AG04449 (cell line): ENCODE measurements at regions not wholly inside any gene's neighbourhood (a gene's known extent, or its start where the extent isn't known, plus 50 kb on each side); places are given as distances from the start of the nearest gene placed in this dataset.

ENCODE experiments used
- CTCF ChIA-PET: fragments of 350-600 bp; formaldehyde crosslinking; extraction: SDS; loops from one replicate; lab custom pipeline; 2021; ENCODE audit warnings: antibody characterized with exemption; lab: Yijun Ruan, JAX
- POLR2A ChIA-PET: fragments of 400-600, 350-600 bp; formaldehyde crosslinking; extraction: SDS; loops from one replicate; lab custom pipeline; 2020; ENCODE audit warnings: antibody characterized with exemption, inconsistent platforms; lab: Yijun Ruan, JAX
- DNase-seq: peaks from one replicate; pipeline ENCODE4 v3.0.0-alpha.2; 2010; ENCODE audit warnings: low read depth, low spot score
- H3K4me3 ChIP-seq: 2 replicates; pipeline ENCODE4 v1.5.1; 2011; ENCODE audit warnings: low read depth, mild to moderate bottlenecking, control low read depth, low read length
- TF ChIP-seq, protein P1 (sequence below): IDR thresholded peaks from one replicate; pipeline ENCODE4 v1.5.1; 2011; ENCODE audit warnings: mild to moderate bottlenecking, moderate library complexity, low read length, control low read depth, inconsistent platforms; ENCODE audit not compliant: insufficient read depth; ENCODE audit errors: missing control alignments

DNA sequence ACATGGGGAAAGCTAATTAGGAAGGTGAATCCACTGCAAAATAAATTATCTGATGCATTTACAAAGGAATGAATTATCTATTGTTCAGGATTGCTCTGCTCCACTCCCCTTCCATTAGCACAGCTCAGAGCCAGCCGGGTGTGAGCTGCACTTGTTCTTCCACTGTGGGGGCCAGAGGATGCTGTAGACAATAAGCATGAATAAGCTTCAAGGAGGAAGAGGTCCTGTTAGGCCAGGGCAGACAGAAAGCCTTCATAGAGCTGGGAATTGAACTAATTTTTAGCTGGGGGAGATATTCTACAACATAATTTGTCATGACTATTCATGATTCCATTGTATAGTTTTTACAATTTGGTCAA, 137.6 kb upstream of the MAX start:
- no peak overlapping the region for H3K4me3 ChIP-seq
- POLR2A ChIA-PET, result interaction anchor here (0.6 to 1.4 kb wide), 2 partner anchors 64 to 172 kb away, joined by 3 to 10 read pairs; no protein-coding TSS in a partner anchor
- CTCF ChIA-PET, result interaction anchor here (0.8 kb wide), 1 partner anchor 17 kb away, joined by 3 read pairs; no protein-coding TSS in a partner anchor
- DNase-seq, result no peak
- TF ChIP-seq, protein P1, sequence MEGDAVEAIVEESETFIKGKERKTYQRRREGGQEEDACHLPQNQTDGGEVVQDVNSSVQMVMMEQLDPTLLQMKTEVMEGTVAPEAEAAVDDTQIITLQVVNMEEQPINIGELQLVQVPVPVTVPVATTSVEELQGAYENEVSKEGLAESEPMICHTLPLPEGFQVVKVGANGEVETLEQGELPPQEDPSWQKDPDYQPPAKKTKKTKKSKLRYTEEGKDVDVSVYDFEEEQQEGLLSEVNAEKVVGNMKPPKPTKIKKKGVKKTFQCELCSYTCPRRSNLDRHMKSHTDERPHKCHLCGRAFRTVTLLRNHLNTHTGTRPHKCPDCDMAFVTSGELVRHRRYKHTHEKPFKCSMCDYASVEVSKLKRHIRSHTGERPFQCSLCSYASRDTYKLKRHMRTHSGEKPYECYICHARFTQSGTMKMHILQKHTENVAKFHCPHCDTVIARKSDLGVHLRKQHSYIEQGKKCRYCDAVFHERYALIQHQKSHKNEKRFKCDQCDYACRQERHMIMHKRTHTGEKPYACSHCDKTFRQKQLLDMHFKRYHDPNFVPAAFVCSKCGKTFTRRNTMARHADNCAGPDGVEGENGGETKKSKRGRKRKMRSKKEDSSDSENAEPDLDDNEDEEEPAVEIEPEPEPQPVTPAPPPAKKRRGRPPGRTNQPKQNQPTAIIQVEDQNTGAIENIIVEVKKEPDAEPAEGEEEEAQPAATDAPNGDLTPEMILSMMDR, result no peak

DNA sequence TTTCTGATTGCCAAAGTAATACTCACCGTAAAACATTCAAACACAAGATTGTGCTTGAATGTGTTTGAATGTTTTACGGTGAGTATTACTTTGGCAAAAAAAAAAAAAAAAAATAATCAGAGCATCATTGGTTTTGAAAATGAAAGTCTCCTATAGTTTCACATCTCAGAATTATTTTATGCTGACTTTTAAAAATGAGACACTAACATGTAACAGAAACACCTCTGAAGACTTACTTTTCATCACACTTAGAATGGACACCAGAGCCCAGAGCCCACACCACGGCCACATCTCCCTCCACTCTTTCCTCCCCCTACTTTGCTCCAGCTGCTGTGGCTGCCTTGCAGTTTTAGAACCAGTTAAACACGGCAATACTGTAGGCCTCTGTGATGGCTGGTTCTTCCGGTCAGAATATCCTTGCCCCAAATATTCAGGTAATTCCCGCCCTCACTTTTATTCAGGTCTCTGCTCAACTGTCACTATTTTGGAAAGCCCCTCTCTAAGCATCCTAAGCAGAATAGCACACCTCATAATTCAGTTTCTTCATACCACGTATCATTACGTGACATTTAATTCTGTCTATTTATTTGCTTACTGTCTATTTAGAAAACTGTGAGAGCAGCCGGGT, 138.9 kb upstream of the MAX start:
- POLR2A ChIA-PET, result no interaction called here
- CTCF ChIA-PET, result no interaction called here
- no peak overlapping the region for H3K4me3 ChIP-seq
- TF ChIP-seq, protein P1, result no peak
- no peak for DNase-seq

GRCh38 chr14:65242732-65243134, 140.4 kb upstream of the MAX start:
- DNase-seq, result no peak
- POLR2A ChIA-PET, result no interaction called here
- TF ChIP-seq, protein P1, result no peak
- CTCF ChIA-PET, result no interaction called here
- H3K4me3 ChIP-seq, result no peak overlapping the region

DNA sequence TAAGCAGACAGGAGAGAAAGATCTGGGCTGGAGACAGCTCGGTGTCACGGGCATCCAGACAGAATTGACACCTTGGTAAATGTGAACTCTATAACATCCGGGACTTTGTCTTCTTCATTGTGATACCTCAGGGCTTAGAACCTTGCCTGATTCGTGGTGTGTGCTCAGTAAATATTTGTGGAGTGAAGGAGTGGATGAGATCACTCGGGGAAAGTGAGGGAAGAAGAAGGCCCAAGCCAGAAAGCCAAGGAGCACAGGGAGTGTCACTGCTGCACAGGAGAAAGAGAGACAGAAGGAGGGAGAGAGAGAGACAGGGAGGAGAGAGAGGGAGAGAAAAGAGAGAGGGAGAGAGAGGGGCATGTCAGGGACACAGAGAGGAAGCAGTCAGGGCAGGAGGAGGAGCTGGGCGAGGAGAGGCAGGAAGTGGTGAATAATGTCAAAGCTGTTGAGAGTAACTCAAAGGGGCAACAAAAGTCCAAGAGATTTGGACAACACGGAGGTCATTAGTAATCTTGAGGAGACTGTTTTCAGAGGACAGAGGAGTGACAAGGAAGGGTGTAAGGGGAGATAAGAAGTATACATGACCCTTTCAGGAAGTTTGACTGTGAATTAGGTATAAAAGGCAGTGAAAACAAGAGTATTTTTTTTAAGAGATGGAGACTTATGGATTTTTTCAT, 141.6 kb upstream of the MAX start:
- TF ChIP-seq, protein P1, result no peak
- DNase-seq, result no peak
- POLR2A ChIA-PET, result no interaction called here
- H3K4me3 ChIP-seq, result no peak overlapping the region
- CTCF ChIA-PET, result no interaction called here

DNA sequence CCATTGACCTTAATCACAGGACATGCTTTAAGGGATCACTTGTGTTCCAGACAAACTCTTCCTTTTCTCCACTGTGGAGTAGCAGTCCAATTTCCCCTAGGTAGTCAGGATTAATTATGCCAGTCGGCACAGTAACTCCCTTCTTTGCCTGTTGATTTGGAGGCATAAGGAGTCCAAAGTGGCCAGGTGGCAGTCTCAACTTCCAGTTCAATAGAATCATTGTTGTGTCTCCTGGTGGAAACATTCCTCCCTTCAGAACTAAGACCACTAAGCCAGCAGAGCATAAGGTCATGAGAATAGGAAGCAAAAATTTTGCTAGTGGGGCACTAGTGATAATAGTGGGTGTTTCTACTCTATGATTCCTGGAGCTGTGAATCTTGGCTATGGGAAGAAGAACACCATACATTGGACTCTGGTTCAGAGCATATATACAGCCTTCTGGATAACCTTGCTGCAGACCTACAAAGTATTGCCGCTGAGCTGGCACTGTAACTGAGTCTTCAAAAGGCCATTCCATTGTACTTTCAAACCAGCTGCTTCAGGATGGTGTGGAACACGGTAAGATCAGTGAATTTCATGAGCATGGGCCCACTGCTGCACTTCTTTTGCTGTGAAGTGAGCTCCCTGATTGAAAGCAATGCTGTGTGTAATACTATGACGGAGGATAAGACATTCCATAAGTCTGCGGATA, 147.3 kb upstream of the MAX start:
- no peak for DNase-seq
- TF ChIP-seq, protein P1, result no peak
- no peak overlapping the region for H3K4me3 ChIP-seq

DNA sequence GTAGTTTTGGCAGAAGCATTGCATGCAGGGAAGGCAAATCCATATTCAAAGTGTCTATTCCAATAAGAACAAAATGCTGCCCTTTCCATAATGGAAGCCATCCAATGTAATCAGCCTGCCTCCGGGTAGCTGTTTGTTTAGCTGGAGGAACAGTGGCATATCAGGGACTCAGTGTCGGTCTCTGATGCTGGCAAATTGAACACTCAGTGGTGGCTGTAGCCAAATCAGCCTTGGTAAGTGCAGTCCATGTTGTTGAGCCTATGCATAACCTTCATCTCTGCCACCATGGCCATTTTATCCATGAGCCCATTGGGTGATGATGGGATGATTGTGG, 147.8 kb upstream of the MAX start:
- ChIA-PET CTCF (interaction anchor here (0.7 to 0.9 kb wide), 3 partner anchors 11 to 35 kb away, joined by 3 to 4 read pairs (median 3); no protein-coding TSS in a partner anchor), POLR2A (no interaction called here)
- no peak for DNase-seq
- no peak overlapping the region for H3K4me3 ChIP-seq
- TF ChIP-seq, protein P1, result no peak

More for the DNA sequence above, 147.3 kb upstream of the MAX start:
- CTCF ChIA-PET, result interaction anchor here (0.7 to 0.9 kb wide), 2 partner anchors 28 to 35 kb away, joined by 3 read pairs; no protein-coding TSS in a partner anchor
- POLR2A ChIA-PET, result no interaction called here
